GM23338 (cell line): ENCODE measurements at regions not wholly inside any gene's neighbourhood (a gene's known extent, or its start where the extent isn't known, plus 50 kb on each side); places are given as distances from the start of the nearest gene placed in this dataset.
A peak's percentile ranks its signal among the peaks of the same experiment; 100 is the strongest.

Experiments
- EZH2 ChIP-seq: fragments of 200-600 bp; sonication (generic); IDR thresholded peaks from one replicate; pipeline ENCODE4 v1.8.0; 2017; ENCODE audit warnings: antibody characterized with exemption, mild to moderate bottlenecking, low read depth; ENCODE audit not compliant: unreplicated experiment
- EZH2phosphoT487 ChIP-seq: fragments of 200-600 bp; sonication (generic); IDR thresholded peaks from one replicate; pipeline ENCODE4 v1.8.1; 2018; ENCODE audit warnings: antibody characterized with exemption; ENCODE audit not compliant: unreplicated experiment
- POLR2AphosphoS5 ChIP-seq: IDR thresholded peaks from 2 replicates; pipeline ENCODE4 v1.6.1; 2016; ENCODE audit warnings: antibody characterized with exemption, low read depth
- TF ChIP-seq, protein P1 (sequence below), 2 experiments: fragments of 200-600 bp in 1 of 2; sonication (generic) in 1 of 2; conservative IDR thresholded peaks; 2 replicates each; pipeline versions ENCODE4 v1.5.1 to v1.6.1; 2016 to 2017; ENCODE audit warnings: antibody characterized with exemption in 2 of 2, low read depth in 2 of 2, mild to moderate bottlenecking in 2 of 2, moderate library complexity in 1 of 2
- TF ChIP-seq, protein P2 (sequence below): IDR thresholded peaks from one replicate; pipeline ENCODE4 v1.6.1; 2018; ENCODE audit warnings: antibody characterized with exemption; ENCODE audit not compliant: unreplicated experiment

DNA sequence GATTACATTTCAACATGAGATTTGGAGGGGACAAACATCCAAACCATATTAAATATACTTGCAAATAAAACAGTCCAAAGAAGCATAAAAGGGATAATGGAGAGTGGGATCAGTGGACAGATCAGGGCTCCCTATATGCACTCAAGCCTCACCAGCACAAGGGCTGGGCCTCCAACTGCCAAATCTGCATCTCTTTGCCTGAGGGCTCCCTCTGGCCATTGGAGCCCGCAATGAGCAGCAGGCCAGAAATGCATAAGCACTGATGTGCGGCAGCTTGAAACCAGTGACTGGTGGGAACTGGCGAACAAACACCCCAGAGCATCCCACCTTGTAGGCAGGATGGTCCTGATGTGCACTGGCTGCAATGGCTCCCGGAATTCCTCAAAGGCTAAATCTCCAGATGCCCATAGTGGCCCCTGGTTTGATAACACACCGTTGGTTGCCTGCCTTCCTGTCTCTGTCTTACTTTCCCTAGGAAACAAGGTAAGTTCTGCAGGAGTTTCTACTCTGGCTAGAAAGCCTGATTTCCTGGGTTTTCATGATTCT is 55.9 kb upstream of the POMGNT2 start:
- TF ChIP-seq, protein P1, sequence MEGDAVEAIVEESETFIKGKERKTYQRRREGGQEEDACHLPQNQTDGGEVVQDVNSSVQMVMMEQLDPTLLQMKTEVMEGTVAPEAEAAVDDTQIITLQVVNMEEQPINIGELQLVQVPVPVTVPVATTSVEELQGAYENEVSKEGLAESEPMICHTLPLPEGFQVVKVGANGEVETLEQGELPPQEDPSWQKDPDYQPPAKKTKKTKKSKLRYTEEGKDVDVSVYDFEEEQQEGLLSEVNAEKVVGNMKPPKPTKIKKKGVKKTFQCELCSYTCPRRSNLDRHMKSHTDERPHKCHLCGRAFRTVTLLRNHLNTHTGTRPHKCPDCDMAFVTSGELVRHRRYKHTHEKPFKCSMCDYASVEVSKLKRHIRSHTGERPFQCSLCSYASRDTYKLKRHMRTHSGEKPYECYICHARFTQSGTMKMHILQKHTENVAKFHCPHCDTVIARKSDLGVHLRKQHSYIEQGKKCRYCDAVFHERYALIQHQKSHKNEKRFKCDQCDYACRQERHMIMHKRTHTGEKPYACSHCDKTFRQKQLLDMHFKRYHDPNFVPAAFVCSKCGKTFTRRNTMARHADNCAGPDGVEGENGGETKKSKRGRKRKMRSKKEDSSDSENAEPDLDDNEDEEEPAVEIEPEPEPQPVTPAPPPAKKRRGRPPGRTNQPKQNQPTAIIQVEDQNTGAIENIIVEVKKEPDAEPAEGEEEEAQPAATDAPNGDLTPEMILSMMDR (conservative IDR thresholded peaks at IDR 0.05; ENCODE audit: low read depth in 2 of 2): peak in 1 of 2 experiments; percentile 25; a peak in 1 of 4 replicates
- TF ChIP-seq EZH2phosphoT487: no peak
- TF ChIP-seq, protein P2, sequence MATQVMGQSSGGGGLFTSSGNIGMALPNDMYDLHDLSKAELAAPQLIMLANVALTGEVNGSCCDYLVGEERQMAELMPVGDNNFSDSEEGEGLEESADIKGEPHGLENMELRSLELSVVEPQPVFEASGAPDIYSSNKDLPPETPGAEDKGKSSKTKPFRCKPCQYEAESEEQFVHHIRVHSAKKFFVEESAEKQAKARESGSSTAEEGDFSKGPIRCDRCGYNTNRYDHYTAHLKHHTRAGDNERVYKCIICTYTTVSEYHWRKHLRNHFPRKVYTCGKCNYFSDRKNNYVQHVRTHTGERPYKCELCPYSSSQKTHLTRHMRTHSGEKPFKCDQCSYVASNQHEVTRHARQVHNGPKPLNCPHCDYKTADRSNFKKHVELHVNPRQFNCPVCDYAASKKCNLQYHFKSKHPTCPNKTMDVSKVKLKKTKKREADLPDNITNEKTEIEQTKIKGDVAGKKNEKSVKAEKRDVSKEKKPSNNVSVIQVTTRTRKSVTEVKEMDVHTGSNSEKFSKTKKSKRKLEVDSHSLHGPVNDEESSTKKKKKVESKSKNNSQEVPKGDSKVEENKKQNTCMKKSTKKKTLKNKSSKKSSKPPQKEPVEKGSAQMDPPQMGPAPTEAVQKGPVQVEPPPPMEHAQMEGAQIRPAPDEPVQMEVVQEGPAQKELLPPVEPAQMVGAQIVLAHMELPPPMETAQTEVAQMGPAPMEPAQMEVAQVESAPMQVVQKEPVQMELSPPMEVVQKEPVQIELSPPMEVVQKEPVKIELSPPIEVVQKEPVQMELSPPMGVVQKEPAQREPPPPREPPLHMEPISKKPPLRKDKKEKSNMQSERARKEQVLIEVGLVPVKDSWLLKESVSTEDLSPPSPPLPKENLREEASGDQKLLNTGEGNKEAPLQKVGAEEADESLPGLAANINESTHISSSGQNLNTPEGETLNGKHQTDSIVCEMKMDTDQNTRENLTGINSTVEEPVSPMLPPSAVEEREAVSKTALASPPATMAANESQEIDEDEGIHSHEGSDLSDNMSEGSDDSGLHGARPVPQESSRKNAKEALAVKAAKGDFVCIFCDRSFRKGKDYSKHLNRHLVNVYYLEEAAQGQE: no peak
- no peak for TF ChIP-seq EZH2
- TF ChIP-seq POLR2AphosphoS5: no peak
